Aorta (tissue), 5 donors: ENCODE measurements at regions not wholly inside any gene's neighbourhood (a gene's known extent, or its start where the extent isn't known, plus 50 kb on each side); places are given as distances from the start of the nearest gene placed in this dataset.
"Not testable (repeated sequence)": the region's sequence is repeated elsewhere in the genome, so short reads cannot be mapped to it uniquely, and the experiment has no call there.

Experiments
- ATAC-seq: fragments of 200-7000 bp; cut with Tn5 transposase; one replicate; pipeline ENCODE4 v1.9.1; 2022; ENCODE audit warnings: moderate library complexity; ENCODE audit not compliant: low FRiP score
- DNase-seq, 2 donors: peaks; one replicate each; pipeline ENCODE4 v3.0.0-alpha.2; 2020
- H3K27ac ChIP-seq, 2 donors: one replicate each; pipeline ENCODE4 v1.5.1; 2013; ENCODE audit warnings: low read length in 2 of 2, mild to moderate bottlenecking in 2 of 2, moderate library complexity in 2 of 2, control low read depth in 1 of 2, inconsistent platforms in 1 of 2, low read depth in 1 of 2
- H3K27me3 ChIP-seq, 2 donors: one replicate each; pipeline ENCODE4 v1.6.1; 2013; ENCODE audit warnings: control low read depth in 1 of 2, low read length in 1 of 2, mild to moderate bottlenecking in 1 of 2, moderate library complexity in 1 of 2; ENCODE audit not compliant: insufficient read depth in 2 of 2, control insufficient read depth in 1 of 2
- H3K36me3 ChIP-seq, 2 donors: one replicate each; pipeline ENCODE4 v1.6.1; 2013; ENCODE audit warnings: control low read depth in 1 of 2, low read length in 1 of 2, mild to moderate bottlenecking in 1 of 2; ENCODE audit not compliant: insufficient read depth in 2 of 2, control insufficient read depth in 1 of 2
- H3K4me1 ChIP-seq, 2 donors: one replicate each; pipeline ENCODE4 v1.6.1; 2013; ENCODE audit warnings: low read length in 2 of 2, control low read depth in 1 of 2, mild to moderate bottlenecking in 1 of 2, moderate library complexity in 1 of 2; ENCODE audit not compliant: insufficient read depth in 2 of 2, control insufficient read depth in 1 of 2
- H3K4me3 ChIP-seq, 2 donors: one replicate each; pipeline ENCODE4 v1.5.1; 2013; ENCODE audit warnings: low read length in 2 of 2, control low read depth in 1 of 2, mild to moderate bottlenecking in 1 of 2
- H3K9me3 ChIP-seq: one replicate; pipeline ENCODE4 v1.6.1; 2013; ENCODE audit warnings: mild to moderate bottlenecking, low read length; ENCODE audit not compliant: control insufficient read depth
- WGBS, 2 donors: extraction: QIAGEN DNeasy Blood & Tissue Kit; methylation state at CpG; one replicate each; pipeline ENCODE4 v1.1.7; 2013; 5-methylcytosine and 5-hydroxymethylcytosine counted together
- intact Hi-C, 2 donors: fragments of 100-400 bp; cut with DNase I; formaldehyde crosslinking; loops; one replicate each; pipeline versions ENCODE4 v1.14.2 to v1.15.0; 2022
- donor health status: healthy with polysubstance abuse.
- donor health status: Bipolar disorder and iron deficiency.
- donor health status: DM: no; HTN: no; CAD: no.
- donor health status: DM: no; HTN: no; CAD: no.
- donor health status: DM: yes; HTN: yes; CAD: no.

GRCh38 chr15:96470681-96471310 is 140.3 kb downstream of the NR2F2 start:
- H3K27ac ChIP-seq, result no peak overlapping the region
- WGBS, 2 donors, result 75 to 79% methylated on average over 19 of the region's 19 CpGs
- no peaks in the 10 kb centered on the region for H3K36me3 ChIP-seq
- peaks cover 0 to 2% of the 10 kb centered on the region in 2 donors for H3K27me3 ChIP-seq
- peaks cover 2% of the 10 kb centered on the region for H3K9me3 ChIP-seq
- H3K4me3 ChIP-seq, result no peak overlapping the region
- DNase-seq (no peak), ATAC-seq (no peak)
- H3K4me1 ChIP-seq, result no peaks in the 10 kb centered on the region
- intact Hi-C loops, result no loop called here

GRCh38 chr15:96472681-96473080 is 142.2 kb downstream of the NR2F2 start:
- no peak for ATAC-seq
- intact Hi-C loops, result no loop called here
- H3K4me3 ChIP-seq, result no peak overlapping the region
- peaks cover under 1% of the 10 kb centered on the region for H3K9me3 ChIP-seq
- H3K36me3 ChIP-seq, result no peaks in the 10 kb centered on the region
- WGBS, 2 donors, result 54 to 64% methylated on average over 3 of the region's 3 CpGs
- H3K27me3 ChIP-seq, result peaks cover 0 to 2% of the 10 kb centered on the region in 2 donors
- no peaks in the 10 kb centered on the region for H3K4me1 ChIP-seq
- no peak overlapping the region for H3K27ac ChIP-seq
- DNase-seq, result no peak

- intact Hi-C loops, result no loop called here
- whole genome bisulfite sequencing, 2 donors, result 54 to 58% methylated on average over 5 of the region's 5 CpGs
- H3K4me3 ChIP-seq, result no peak overlapping the region
Observed at GRCh38 chr15:96473556-96473955, 143.1 kb downstream of the NR2F2 start.

GRCh38 chr15:96474231-96474664 is 143.7 kb downstream of the NR2F2 start:
- Histone ChIP-seq H3K4me1 (no peaks in the 10 kb centered on the region), H3K27ac (no peak overlapping the region), H3K9me3 (no peaks in the 10 kb centered on the region), H3K27me3 (peaks cover 0 to 2% of the 10 kb centered on the region in 2 donors), H3K36me3 (no peaks in the 10 kb centered on the region), H3K4me3 (no peak overlapping the region)
- intact Hi-C loops, result no loop called here
- ATAC-seq (no peak), DNase-seq (no peak)
- WGBS, 2 donors, result 34 to 52% methylated on average over 5 of the region's 5 CpGs

More at GRCh38 chr15:96473556-96473955, 143.1 kb downstream of the NR2F2 start:
- H3K27me3 ChIP-seq, result peaks cover 0 to 2% of the 10 kb centered on the region in 2 donors
- H3K9me3 ChIP-seq, result no peaks in the 10 kb centered on the region
- H3K36me3 ChIP-seq, result no peaks in the 10 kb centered on the region
- DNase-seq, result no peak
- ATAC-seq, result no peak
- H3K4me1 ChIP-seq, result no peaks in the 10 kb centered on the region
- no peak overlapping the region for H3K27ac ChIP-seq

GRCh38 chr15:96477227-96477626 is 146.7 kb downstream of the NR2F2 start:
- peaks cover 2% of the 10 kb centered on the region for H3K9me3 ChIP-seq
- H3K27me3 ChIP-seq, result peaks cover 0 to 2% of the 10 kb centered on the region in 2 donors
- no peak overlapping the region for H3K27ac ChIP-seq
- no peak for ATAC-seq
- no peaks in the 10 kb centered on the region for H3K36me3 ChIP-seq
- DNase-seq, result no peak
- no peaks in the 10 kb centered on the region for H3K4me1 ChIP-seq
- intact Hi-C loops, result no loop called here
- WGBS, 2 donors, result 88 to 93% methylated on average over 3 of the region's 3 CpGs
- no peak overlapping the region for H3K4me3 ChIP-seq

- H3K4me1 ChIP-seq, H3K36me3 ChIP-seq, ATAC-seq, H3K4me3 ChIP-seq, H3K27ac ChIP-seq, H3K9me3 ChIP-seq, DNase-seq, H3K27me3 ChIP-seq, intact Hi-C loops: not testable (repeated sequence)
- WGBS, 2 donors, result 94 to 96% methylated on average over 1 of the region's 1 CpG
Observed at GRCh38 chr15:96484412-96484811, 153.9 kb downstream of the NR2F2 start.

GRCh38 chr15:96484830-96485229 is 154.3 kb downstream of the NR2F2 start:
- peaks cover 2% of the 10 kb centered on the region for H3K9me3 ChIP-seq
- H3K27ac ChIP-seq, result no peak overlapping the region
- H3K4me1 ChIP-seq, result no peaks in the 10 kb centered on the region
- no peaks in the 10 kb centered on the region for H3K36me3 ChIP-seq
- H3K27me3 ChIP-seq, result no peaks in the 10 kb centered on the region
- no peak for DNase-seq
- intact Hi-C loops, result no loop called here
- no peak for ATAC-seq
- no peak overlapping the region for H3K4me3 ChIP-seq

GRCh38 chr15:96487245-96487644 is 156.7 kb downstream of the NR2F2 start:
- Histone ChIP-seq H3K9me3 (no peaks in the 10 kb centered on the region), H3K4me3 (no peak overlapping the region), H3K4me1 (no peaks in the 10 kb centered on the region), H3K27me3 (no peaks in the 10 kb centered on the region), H3K36me3 (no peaks in the 10 kb centered on the region), H3K27ac (no peak overlapping the region)
- 94 to 100% methylated on average over 3 of the region's 3 CpGs for WGBS, 2 donors
- ATAC-seq (no peak), DNase-seq (no peak)
- intact Hi-C loops, result no loop called here

GRCh38 chr15:96491066-96491699 is 160.7 kb downstream of the NR2F2 start:
- ATAC-seq, H3K4me1 ChIP-seq, H3K27me3 ChIP-seq, DNase-seq, H3K9me3 ChIP-seq, H3K36me3 ChIP-seq, intact Hi-C loops, H3K27ac ChIP-seq, H3K4me3 ChIP-seq: not testable (repeated sequence)
- 65 to 68% methylated on average over 15 of the region's 15 CpGs for WGBS, 2 donors
